NCI-H82 (cell line): ENCODE measurements at regions not wholly inside any gene's neighbourhood (a gene's known extent, or its start where the extent isn't known, plus 50 kb on each side); places are given as distances from the start of the nearest gene placed in this dataset.
A peak's percentile ranks its signal among the peaks of the same experiment; 100 is the strongest.

Experiments
- DNase-seq: peaks from one replicate; lab custom pipeline; 2025; lab: John Stamatoyannopoulos, UW

DNA sequence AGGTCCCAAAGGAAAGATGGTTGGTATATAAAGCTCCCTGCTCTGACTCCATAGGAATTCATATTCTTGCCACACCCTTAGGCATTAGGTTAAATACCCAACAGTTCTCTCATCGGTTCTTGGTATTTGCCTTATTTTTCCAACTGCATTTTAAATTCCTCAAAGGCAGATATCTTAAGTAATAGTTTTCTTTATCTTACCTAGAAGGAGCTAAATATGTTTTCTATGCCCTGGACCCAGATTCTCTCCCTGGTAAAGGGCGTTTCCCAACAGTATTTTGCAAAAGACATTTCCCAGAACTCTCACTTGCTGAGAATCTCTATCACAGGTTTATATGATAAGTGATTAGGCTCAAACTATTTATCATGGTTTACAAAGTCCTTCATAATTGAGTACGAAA is 158.6 kb upstream of the BDNF start:
- DNase-seq, result no peak

DNA sequence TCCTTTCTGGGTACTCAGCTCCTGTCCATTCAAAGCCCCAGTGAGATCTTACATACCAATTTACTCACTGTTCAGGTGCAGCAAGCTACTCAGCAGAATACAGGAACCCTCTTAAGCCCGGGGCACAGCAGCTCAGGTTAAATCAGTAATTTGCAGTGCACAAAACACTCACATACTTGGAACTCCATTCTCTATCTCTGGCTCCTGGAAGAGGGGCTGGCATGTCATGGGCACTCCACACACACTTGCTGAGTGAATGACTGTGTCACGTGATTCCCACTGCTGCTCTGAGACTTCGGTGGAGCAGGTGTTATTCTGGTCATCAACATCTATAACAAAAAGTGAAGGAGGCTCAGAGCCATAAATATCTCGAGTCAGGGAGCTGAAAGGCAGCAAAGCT is 157.3 kb upstream of the BDNF start:
- DNase-seq, result no peak

DNA sequence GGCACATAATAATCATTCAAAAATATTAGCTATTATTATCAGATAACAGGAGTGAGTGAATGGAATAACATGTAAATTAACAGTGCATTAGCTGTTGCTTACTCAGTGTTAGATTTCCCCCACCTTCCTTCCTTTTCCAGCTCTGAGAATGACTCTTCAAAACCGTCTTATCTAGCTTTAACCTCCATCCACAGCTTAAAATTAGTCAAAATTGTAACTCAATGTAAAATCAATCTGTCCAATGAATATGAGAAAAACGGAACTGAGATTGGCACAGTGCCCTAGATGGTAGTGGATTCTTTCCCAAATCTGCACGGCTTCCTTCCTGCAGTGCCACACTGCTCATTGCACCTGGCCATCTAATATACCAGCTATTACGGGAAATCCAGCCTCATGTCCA is 156.8 kb upstream of the BDNF start:
- no peak for DNase-seq

DNA sequence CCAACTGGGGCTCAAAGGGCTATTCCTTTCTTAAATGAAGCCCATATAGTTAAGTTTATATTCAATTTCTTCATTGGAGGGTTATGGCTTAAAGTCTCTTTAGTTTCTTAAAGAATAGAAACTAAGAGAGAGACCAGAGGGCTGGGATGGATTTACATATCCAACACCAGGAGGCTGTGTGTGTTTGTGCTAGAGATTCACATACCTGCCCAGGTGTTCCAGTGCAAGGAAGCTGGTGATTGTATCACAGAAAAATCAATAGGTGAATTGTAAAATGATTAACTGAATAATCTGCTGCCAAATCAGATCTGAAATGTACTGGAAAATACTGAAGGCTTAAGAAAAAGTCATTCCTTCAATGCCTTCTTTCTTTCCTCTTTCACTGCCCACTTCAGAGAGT is 148.2 kb upstream of the BDNF start:
- DNase-seq, result no peak

DNA sequence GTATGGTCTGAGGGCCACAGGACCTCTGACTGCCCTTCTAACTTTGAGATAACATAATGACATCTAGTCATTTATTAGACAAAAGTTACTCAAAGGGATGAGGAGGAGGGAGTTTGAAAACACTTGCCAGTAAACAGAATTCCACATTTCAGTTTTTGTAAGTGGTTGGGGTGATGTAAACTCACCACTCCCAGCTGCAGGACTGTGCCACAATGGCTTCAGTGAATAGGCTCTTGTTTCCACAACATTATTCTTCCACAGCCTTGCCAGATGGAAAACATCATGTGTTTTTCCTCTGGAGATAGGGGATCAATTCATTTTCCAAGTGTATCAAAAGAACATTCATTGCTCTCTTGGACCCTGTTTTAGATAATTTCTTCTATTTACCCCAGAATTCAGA is 147.2 kb upstream of the BDNF start:
- DNase-seq, result no peak

DNA sequence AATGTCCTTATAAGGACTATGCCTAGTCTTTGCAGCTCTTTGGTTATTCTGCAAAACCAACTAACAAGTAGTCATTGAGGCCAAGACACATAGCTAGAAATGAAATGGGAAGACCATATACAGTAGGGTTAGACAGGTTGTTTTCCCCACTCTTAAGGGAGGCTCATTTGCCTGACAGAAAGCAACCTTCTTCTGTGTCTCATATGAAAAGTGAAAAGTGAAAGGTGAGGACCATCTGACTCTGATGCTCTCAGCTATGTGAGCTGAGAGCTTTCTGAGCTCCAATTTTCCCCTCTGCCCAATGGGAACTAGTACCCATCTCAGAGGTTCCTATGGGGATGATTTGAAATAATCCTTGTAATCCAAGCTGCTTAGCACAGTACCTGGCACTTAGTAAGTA is 142.0 kb upstream of the BDNF start:
- no peak for DNase-seq

DNA sequence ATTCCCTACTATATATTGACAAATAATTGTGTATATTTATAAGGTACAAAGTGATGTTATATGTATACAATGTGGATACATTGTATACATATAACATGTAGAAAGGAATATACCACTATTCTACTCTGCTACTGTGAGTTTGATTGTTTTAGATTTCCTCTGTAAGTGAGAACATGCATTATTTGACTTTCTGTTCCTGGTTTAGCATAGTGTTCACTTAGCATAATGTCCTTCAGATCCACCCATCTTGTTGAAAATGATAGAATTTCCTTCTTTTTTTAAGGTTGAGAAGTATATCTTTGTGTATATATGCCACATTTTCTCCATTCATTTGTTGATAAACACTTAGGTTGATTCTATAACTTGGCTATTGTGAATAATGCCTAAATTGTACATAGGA is 140.8 kb upstream of the BDNF start:
- DNase-seq, result no peak

DNA sequence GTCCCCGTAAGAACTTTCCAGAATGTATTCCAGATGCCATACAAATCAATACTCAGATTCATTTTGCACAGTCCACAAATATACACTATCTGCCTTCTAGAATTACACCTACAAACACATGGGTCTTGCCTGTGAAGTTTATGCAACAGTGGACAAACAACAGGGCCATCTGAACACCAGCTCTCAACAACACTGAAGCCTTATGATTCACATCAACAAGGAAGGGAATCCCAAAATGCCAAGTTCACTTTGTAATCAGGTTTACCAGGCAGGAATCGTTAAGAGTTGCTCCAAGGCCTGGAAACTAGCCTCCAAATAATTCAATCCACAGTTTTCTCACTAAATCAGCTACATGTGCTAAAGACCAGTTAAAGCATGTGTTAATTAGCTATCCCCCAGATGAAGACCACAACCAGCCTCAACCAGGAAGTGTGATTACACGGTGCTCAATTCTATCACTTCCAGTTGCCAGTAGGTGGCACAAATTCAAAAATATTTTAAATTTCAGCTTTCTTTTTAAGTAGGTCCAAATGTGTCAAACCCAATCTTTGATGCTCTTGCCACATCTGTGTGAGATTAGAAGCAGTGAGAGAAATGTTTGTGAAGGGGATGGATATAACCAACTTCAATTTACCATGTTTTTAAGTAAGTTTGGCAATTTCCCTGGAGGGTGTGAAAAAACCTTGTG is 139.1 kb upstream of the BDNF start:
- peak; percentile 7 for DNase-seq

DNA sequence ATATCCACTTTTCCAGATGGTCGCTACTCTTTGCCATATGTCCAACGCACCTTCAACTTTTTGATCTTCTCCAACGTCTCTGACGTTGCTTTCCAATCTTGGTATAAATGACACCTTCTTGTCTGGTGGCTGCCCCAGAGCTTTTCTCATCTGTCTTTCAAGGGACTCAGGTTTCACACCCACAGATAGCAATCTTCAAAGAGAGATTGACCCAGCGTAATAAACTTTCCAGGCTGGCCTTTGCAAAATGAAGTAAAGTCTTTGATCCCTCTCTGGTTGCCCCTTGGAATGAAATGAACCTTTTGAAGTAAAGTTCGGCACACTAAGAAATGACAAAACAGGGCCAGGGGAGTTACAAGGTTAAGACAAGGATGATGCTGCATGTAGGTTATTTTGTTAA is 138.4 kb upstream of the BDNF start:
- DNase-seq, result no peak

DNA sequence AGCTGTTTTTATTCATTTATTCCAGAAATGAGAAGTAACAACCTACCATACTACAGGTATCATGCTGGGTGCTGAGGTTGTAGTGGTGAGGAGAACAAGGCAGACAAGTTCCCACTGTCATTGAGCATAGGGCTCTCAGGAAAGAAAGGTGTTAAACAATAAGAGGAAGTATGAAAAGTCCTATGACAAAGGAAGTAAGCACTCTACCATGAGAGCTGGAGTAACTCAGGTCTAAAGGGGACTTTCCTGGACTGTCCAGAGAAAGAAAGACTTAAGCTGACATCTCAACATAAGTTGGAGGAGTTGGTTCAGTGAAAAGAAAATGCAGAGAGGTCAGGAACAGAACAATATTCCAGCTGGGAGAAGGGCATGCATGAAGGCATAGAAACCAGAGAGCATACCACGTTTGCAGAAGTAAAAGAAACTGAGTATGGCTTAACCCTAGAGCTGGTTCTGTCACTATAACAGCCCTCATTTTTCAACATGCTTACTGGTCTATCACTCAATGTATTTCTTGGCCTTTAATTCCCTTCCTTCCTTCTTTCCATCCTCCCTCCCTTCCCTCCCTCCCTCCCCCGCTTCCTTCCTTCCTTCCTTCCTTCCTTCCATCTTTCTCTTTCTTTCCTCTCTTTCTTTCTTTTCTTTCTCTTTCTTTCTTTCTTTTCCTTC is 137.8 kb upstream of the BDNF start:
- no peak for DNase-seq

DNA sequence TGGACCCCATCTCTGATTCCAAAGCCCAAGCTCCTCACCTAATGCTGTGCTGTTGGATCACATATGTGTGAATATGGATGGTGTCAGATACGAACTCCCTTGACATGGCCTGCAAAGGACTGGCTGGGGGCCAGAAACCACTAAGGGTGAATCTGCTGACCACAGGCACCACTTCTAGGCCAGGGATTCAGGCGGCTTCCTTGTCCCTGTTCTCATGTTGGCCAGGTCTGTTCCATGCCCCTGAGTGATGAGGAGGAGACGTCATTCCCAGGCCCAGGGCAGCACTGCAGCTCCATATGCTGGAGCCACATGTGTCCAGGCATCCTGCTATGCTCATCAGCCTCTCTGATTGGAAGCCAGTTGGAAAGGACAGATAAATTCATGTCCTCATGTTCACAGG is 130.0 kb upstream of the BDNF start:
- no peak for DNase-seq

DNA sequence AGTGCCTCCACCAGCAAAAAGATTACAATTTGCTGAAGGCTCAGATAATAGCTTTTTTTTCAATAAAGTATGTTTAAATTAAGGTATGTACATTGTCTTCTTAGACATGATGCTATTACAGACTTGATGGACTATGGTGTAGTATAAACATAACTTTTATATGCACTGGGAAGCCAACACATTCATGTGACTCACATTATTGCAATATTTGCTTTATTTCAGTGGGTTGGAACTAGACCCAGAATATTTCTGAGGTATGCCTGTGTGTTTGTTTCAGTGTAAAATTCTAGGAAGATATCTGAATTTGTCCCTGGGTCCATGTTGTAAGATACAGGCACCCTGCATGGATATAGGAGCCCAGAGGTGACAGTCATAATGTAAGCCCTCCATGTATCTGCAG is 120.0 kb upstream of the BDNF start:
- no peak for DNase-seq

DNA sequence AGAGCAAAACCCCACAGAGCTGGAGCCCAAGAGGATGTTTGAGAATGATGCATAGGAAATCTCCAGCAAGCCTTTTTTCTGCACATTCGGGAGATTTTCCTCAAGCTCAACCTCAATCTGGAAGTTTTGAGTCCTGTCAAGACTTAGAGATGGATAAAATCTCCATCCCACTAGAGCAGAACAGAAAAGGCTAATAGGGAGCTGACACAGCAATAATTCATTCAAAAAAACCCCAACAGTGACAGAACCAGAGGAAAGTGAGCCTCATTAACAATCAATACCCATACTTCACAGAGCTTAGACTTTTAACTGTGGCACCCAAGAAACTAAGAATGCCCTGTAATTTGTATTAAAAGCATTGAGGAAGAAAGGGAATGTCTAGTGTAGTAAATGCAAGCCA is 115.9 kb upstream of the BDNF start:
- DNase-seq, result no peak

DNA sequence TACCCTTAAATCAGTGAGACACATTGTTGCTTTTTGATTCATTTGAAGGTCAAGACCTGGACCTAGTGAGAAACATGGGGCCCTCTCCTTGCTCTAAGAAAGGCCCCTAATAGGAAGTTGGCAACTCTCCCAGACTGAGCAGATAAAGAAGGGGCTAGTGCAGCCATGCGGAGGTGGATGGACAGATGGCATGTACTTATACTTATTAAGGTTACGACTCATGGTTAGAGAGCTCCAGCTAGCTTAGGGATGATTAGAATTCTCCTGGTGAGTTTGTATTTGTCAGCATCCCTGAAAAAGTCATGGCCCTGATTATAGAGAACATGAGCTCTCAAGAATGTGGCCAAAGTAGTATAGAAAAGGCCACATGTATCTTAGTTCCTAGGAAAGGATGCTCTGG is 112.1 kb upstream of the BDNF start:
- DNase-seq, result peak; percentile 96

DNA sequence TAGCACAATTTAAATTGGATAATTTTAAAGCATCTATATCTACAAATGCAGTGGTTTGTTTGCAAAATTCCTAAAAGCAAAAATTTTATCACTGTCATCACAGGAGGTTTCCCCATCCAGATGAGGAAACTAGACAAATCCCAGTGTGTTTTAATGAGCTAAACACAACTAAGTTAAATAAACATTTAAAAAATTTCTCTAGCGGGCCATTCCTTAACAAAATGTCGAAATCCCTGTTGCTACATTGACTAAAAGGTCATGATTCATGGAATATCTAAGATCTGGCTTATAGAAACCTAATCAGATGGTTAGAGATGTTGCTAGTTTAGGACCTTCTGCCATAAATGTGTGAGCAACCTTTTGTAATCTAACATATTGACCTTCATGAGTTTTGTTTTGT is 107.3 kb upstream of the BDNF start:
- no peak for DNase-seq

DNA sequence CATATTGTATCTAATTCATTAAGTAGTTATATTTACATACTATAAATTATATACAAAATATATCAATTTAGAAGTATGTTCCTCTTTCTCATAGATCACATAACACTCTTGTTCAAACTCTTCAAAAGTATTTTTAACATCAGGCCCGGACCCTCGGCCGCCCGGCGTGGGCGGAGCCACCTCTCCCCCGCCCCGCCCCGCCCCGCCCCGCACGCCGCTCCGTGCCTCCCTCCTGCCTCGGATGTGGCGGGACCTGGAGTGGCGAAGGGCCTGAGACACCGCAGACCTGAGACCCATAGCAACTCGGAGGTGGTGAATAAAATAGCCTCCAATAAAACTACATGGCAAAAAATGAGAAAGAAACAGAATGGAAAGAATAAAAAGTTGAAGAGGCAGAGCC is 105.9 kb upstream of the BDNF start:
- DNase-seq, result peak; percentile 4

DNA sequence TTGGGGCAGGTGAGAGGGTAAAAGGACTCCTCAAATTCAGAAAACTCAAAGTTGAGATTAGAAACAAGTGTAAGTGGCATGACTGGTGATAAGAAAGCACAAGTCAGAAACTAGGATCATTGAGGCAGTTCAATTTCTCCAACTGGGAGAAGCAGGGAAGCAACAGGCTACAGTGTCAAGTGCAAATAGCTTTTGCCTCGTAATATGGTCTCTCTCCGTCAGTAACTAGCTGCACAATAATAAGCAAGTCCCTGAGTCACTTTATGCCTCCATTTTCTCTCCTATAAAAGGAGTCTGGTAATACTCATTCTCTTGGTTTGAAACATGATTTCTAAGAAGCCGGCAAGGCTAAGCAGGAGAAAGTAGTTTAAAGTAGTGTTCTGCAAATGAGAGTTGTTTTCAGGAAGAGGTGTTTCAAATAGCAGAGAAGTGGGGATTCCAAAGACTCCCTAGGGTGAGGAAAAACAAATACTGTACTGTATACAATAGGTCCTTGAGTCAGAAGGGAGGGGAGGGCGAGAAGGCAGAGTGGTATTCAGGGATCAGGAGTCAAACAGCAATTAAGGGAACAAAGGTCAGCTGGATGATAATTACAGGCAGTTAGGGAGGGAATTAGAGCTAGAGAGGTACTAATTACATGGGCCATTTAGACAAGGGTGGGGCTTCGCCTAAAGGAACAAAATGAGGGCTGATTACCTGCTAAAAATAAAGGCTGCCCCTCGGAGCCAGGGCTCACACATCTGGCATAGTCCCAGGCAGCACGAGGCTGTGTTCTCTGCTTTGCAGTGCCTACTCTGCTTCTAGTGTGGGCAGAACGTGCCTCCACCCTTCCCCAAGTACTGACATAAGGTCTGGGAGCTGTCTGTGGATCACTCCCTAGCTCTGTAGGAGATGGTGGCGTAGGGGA is 96.0 kb upstream of the BDNF start:
- peak; percentile 61 for DNase-seq

DNA sequence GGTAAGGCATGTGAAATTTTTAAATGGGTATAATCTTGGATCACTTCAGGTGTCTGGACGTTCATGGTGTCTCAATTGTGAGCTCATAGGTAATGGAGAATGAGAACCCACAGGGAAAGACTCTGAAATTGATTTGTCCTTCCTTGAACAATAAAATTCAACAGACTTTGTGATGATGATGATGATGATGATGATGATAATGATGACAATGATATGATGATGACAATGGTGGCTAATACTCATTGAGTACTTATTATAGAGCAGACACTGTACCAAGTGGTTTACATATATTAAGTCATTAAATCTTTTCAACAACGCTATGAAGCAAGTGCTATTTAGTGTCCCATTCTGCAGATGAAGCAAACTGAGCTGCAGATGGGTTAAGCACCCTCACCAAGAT is 86.6 kb upstream of the BDNF start:
- no peak for DNase-seq

DNA sequence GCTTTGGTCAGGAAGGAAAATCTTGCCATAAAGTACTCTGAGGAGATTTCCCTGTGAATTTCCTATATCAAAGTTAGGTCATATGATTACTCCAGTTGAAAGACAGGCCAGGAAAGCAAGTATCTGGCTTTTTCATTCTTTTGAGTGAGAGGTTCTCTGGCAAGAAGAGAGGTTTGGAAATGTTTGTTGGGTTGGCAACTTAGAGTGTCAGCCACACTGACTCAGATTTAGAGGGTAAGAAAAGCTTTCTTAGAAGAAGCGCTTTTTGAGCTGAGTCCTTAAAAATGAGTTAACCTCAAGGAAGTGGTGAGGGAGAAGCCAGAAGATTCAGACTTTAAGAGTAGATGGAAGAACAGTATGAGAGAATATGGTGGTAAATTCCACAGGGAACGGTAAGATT is 86.1 kb upstream of the BDNF start:
- DNase-seq, result no peak

DNA sequence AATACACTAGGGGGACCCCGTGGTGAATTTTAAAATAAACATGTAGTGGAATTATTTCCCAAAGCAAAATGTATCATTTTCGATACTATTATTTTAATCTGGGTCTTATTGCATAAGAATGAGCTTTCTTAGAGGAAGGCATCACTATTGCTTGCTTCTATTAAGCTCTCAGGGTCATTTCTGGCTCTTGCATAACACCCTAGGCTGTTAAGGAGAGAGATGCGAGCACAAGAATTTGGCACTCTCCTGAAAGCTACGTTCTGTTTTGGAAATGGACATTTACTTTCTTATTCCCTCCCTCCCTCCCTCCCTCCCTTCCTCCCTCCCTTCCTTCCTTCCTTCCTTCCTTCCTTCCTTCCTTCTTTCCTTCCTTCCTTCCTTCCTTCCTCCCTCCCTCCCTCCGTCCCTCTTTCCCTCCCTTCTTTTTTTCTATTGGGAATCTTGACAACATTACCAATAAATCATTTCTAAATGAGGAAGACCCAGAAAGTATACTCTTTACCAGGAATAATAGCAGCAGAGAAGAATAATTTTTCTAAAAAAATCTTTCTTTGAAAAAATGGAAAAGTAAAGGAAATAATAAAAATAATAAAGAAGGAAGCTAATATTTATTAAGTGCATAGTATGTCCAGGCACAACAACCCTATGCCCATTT is 83.6 kb upstream of the BDNF start:
- no peak for DNase-seq

DNA sequence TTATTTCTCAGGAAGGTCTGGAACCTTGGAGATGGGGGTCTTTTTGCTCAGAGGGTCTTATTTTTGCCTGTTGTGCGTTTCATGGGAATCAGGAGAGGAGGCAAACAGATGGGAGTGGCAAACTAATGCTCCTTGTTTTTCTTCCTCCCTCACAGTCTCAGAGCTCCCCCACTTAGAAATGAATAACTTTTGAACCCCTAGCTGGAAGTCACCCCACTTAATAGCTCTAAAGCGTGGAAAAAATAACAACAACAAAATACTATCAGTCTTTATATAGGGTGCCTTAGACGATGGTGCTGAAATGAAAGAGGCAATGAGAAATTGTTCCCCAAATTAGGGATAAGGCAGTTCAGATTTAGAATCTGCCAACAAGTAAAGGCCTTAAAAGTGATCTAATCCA is 76.8 kb upstream of the BDNF start:
- DNase-seq, result no peak

DNA sequence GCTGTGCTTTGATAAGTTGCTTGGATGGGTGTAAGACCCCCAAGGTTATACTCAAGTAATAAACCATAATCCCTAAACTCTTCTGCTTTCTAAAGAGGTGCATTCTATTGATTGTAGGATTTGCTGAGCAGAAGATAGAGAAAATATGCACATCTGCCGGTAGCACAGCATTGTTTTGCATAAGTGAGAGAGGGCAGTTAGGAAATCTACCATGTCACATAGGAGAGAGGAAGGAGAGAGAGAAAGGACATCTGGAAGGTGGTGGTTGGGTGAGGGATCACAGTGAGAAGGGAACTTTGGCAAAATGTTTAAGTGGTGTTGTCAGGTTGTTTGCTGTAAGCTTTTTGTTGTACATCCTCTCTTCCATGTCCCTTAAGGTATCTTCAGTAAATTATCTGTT is 73.6 kb upstream of the BDNF start:
- DNase-seq, result peak; percentile 13

DNA sequence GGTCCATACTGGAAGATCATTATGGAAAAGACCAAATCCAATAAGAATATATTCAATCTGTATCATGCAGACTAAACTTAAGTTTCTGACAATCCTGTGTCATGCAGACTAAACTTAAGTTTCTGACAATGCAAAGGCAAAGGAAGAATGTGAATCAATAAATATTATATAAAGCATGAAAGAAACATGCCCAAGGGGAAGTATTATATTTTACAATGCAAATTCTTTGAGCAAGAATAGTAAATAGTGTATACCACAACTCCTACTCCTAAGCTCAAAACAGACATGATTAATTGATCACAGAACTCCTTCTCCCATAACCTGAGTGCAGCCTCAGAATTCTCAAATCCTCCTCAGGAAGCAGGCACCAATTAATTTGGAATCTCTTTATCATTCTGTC is 71.3 kb upstream of the BDNF start:
- DNase-seq, result no peak
